Endothelial cell of umbilical vein (primary cell): ENCODE measurements at regions not wholly inside any gene's neighbourhood (a gene's known extent, or its start where the extent isn't known, plus 50 kb on each side); places are given as distances from the start of the nearest gene placed in this dataset.

Source experiments
- BruUV-seq: library from RNA; stranded (reverse); fragments of 400-500 nt; replicated peaks from 2 replicates; lab custom pipeline; 2021; lab: Mats Ljungman, UMichigan
- CTCF ChIA-PET: fragments of 300-600, 350-600 bp; sonication (Branson Sonifier 250); formaldehyde crosslinking; loops from one replicate; lab custom pipeline; 2021; ENCODE audit warnings: antibody characterized with exemption, inconsistent platforms; lab: Charles Lee
- POLR2A ChIA-PET: fragments of 300-600, 350-600 bp; sonication (Branson Sonifier 250); formaldehyde crosslinking; loops from one replicate; lab custom pipeline; 2021; ENCODE audit warnings: antibody characterized with exemption, inconsistent platforms; lab: Charles Lee
- DNase-seq: peaks from one replicate; pipeline ENCODE4 v3.0.0-alpha.2; 2011; ENCODE audit warnings: low read depth, low spot score
- FAIRE-seq: peaks from 2 replicates; lab custom pipeline; 2011; peaks lifted over from hg19 to GRCh38; lab: Jason Lieb, UNC
- H2AFZ ChIP-seq: 2 replicates; pipeline ENCODE4 v1.6.0; 2012; ENCODE audit warnings: low read depth, low read length, control low read depth, inconsistent platforms
- H3K27ac ChIP-seq: 2 replicates; pipeline ENCODE4 v1.5.1; 2011; ENCODE audit warnings: low read depth, mild to moderate bottlenecking, control low read depth, low read length, moderate library complexity; ENCODE audit not compliant: insufficient read depth
- H3K27me3 ChIP-seq, 2 experiments: 2 replicates each; pipeline versions ENCODE4 v1.6.0 to v1.6.1; 2011; ENCODE audit warnings: low read length in 2 of 2, mixed read lengths in 1 of 2; ENCODE audit not compliant: control insufficient read depth in 2 of 2, insufficient read depth in 2 of 2
- H3K36me3 ChIP-seq, 2 experiments: 2 replicates in 1 of 2; 3 replicates in 1 of 2; pipeline ENCODE4 v1.5.1; 2011; ENCODE audit warnings: low read length in 2 of 2, mild to moderate bottlenecking in 1 of 2, moderate library complexity in 1 of 2; ENCODE audit not compliant: control insufficient read depth in 2 of 2, insufficient read depth in 2 of 2; ENCODE audit errors: extremely low read depth in 1 of 2
- H3K4me1 ChIP-seq: 3 replicates; pipeline ENCODE4 v1.5.1; 2011; ENCODE audit warnings: mild to moderate bottlenecking, low read length; ENCODE audit not compliant: control insufficient read depth, insufficient read depth; ENCODE audit errors: extremely low read depth
- H3K4me2 ChIP-seq: 2 replicates; pipeline ENCODE4 v1.6.1; 2011; ENCODE audit warnings: low read length, control low read depth, mixed read lengths; ENCODE audit not compliant: insufficient read depth
- H3K4me3 ChIP-seq, 3 experiments: fragments of 200-600 bp in 1 of 3; sonication (generic), shearing (Covaris generic) in 1 of 3; replicated peaks in 1 of 3; 2 replicates each; pipeline ENCODE4 v1.5.1; 2011 to 2016; ENCODE audit warnings: control low read depth in 3 of 3, low read length in 3 of 3, mild to moderate bottlenecking in 2 of 3, inconsistent platforms in 1 of 3, low read depth in 1 of 3, moderate library complexity in 1 of 3; ENCODE audit not compliant: insufficient read depth in 1 of 3
- H3K79me2 ChIP-seq: 2 replicates; pipeline ENCODE4 v1.6.0; 2012; ENCODE audit warnings: low read length, inconsistent platforms; ENCODE audit not compliant: control insufficient read depth, insufficient read depth
- H3K9ac ChIP-seq: replicated peaks from 2 replicates; pipeline ENCODE3; 2011; ENCODE audit warnings: low read length, control low read depth; ENCODE audit not compliant: insufficient read depth; ENCODE audit errors: extremely low read depth
- H3K9me1 ChIP-seq: replicated peaks from 3 replicates; pipeline ENCODE4 v1.6.0; 2011; ENCODE audit warnings: mild to moderate bottlenecking, low read length; ENCODE audit not compliant: control insufficient read depth, insufficient read depth; ENCODE audit errors: extremely low read depth
- H3K9me3 ChIP-seq: replicated peaks from 2 replicates; pipeline ENCODE4 v1.5.1; 2012; ENCODE audit warnings: low read length, inconsistent platforms; ENCODE audit not compliant: control insufficient read depth, insufficient read depth
- H4K20me1 ChIP-seq: replicated peaks from 2 replicates; pipeline ENCODE3; 2011; ENCODE audit warnings: mild to moderate bottlenecking, low read length; ENCODE audit not compliant: control insufficient read depth, insufficient read depth; ENCODE audit errors: extremely low read depth
- EZH2 ChIP-seq: IDR thresholded peaks from 2 replicates; pipeline ENCODE4 v1.6.1; 2012; ENCODE audit warnings: borderline replicate concordance, low read depth, mild to moderate bottlenecking, moderate library complexity, low read length, inconsistent platforms; ENCODE audit not compliant: severe bottlenecking
- FOS ChIP-seq: IDR thresholded peaks from 2 replicates; pipeline ENCODE4 v1.6.1; 2011; ENCODE audit warnings: mild to moderate bottlenecking, low read length, moderate library complexity, borderline replicate concordance; ENCODE audit not compliant: insufficient read depth
- GATA2 ChIP-seq: IDR thresholded peaks from 2 replicates; pipeline ENCODE4 v1.7.0; 2011; ENCODE audit warnings: low read depth, mild to moderate bottlenecking, moderate library complexity, mixed read lengths, low read length; ENCODE audit not compliant: insufficient read length, insufficient read depth
- JUN ChIP-seq: IDR thresholded peaks from 2 replicates; pipeline ENCODE4 v1.6.1; 2011; ENCODE audit warnings: borderline replicate concordance, low read depth; ENCODE audit not compliant: insufficient read length, insufficient read depth
- MYC ChIP-seq: IDR thresholded peaks from one replicate; pipeline ENCODE4 v1.6.1; 2011; ENCODE audit warnings: mild to moderate bottlenecking, low read depth, low read length
- POLR2A ChIP-seq: IDR thresholded peaks from 2 replicates; pipeline ENCODE4 v1.6.1; 2012; ENCODE audit warnings: low read depth, mild to moderate bottlenecking, control low read depth, low read length
- POLR2AphosphoS5 ChIP-seq: IDR thresholded peaks from 2 replicates; pipeline ENCODE4 v1.6.1; 2012; ENCODE audit warnings: low read depth, mild to moderate bottlenecking, control low read depth, low read length, moderate library complexity; ENCODE audit not compliant: insufficient read depth
- dilution Hi-C: fragments of 300-500 bp; cut with MboI; formaldehyde crosslinking; loops from one replicate; pipeline ENCODE4 v1.15.0; 2019; ENCODE audit warnings: low sequenced_read_pairs; ENCODE audit not compliant: extremely low pct_ligation_motif_present
- intact Hi-C: fragments of 100-400 bp; cut with micrococcal nuclease; formaldehyde crosslinking; loops from one replicate; pipeline ENCODE4 v1.10.0; 2022
- TF ChIP-seq, protein P1 (sequence below): IDR thresholded peaks from 2 replicates; pipeline ENCODE4 v1.6.1; 2011; ENCODE audit not compliant: insufficient read depth, insufficient read length
- TF ChIP-seq, protein P2 (sequence below), 2 donors: IDR thresholded peaks; 1 replicate in 1 of 2; 2 replicates in 1 of 2; pipeline ENCODE4 v1.5.1; 2011; ENCODE audit warnings: low read length in 2 of 2, mild to moderate bottlenecking in 2 of 2, moderate library complexity in 2 of 2, control low read depth in 1 of 2, inconsistent platforms in 1 of 2, low read depth in 1 of 2; ENCODE audit not compliant: insufficient read depth in 1 of 2; ENCODE audit errors: extremely low read depth in 1 of 2

DNA sequence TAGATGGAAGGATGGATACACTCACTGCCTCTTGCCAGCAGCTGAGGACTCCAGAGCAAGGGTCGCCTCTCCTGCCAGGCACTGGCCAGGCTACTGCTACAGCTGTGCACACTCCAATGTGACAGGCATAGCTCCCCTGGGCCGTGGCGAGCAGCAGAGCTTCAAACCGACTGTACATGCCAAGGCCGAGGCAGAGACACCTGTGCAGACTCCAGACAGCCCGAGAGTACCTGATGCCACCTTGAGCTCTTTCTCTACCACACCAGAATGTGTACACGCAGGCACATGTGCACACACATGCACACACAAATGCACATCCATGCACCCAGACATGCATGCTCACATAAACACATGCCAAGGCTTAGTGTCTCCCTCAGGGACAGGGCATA lies 508.3 kb upstream of the MYT1L start:
- H3K27ac ChIP-seq, result no peak overlapping the region
- H3K36me3 ChIP-seq, result no peaks in the 10 kb centered on the region
- H3K4me3 ChIP-seq, result no peak overlapping the region
- no peaks in the 10 kb centered on the region for H3K79me2 ChIP-seq
- H3K4me1 ChIP-seq, result no peaks in the 10 kb centered on the region
- BruUV-seq, result no TSS peak
- H4K20me1 ChIP-seq, result no peaks in the 10 kb centered on the region
- ChIA-PET POLR2A (no interaction called here), CTCF (no interaction called here)
- H3K9me3 ChIP-seq, result peaks cover 10% of the 10 kb centered on the region
- H3K9ac ChIP-seq, result no peak overlapping the region
- intact Hi-C loops, result no loop called here
- no peaks in the 10 kb centered on the region for H3K27me3 ChIP-seq
- TF ChIP-seq POLR2A (no peak), POLR2AphosphoS5 (no peak), EZH2 (no peak), GATA2 (no peak), MYC (no peak), FOS (no peak), JUN (no peak)
- TF ChIP-seq, protein P1, sequence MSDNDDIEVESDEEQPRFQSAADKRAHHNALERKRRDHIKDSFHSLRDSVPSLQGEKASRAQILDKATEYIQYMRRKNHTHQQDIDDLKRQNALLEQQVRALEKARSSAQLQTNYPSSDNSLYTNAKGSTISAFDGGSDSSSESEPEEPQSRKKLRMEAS, result no peak
- TF ChIP-seq, protein P2, sequence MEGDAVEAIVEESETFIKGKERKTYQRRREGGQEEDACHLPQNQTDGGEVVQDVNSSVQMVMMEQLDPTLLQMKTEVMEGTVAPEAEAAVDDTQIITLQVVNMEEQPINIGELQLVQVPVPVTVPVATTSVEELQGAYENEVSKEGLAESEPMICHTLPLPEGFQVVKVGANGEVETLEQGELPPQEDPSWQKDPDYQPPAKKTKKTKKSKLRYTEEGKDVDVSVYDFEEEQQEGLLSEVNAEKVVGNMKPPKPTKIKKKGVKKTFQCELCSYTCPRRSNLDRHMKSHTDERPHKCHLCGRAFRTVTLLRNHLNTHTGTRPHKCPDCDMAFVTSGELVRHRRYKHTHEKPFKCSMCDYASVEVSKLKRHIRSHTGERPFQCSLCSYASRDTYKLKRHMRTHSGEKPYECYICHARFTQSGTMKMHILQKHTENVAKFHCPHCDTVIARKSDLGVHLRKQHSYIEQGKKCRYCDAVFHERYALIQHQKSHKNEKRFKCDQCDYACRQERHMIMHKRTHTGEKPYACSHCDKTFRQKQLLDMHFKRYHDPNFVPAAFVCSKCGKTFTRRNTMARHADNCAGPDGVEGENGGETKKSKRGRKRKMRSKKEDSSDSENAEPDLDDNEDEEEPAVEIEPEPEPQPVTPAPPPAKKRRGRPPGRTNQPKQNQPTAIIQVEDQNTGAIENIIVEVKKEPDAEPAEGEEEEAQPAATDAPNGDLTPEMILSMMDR (IDR thresholded peaks at IDR 0.05; ENCODE audit: extremely low read depth in 1 of 2, insufficient read depth in 1 of 2, low read depth in 1 of 2, low read length in 2 of 2), result no peak
- H2AFZ ChIP-seq, result no peak overlapping the region
- H3K4me2 ChIP-seq, result no peak overlapping the region
- H3K9me1 ChIP-seq, result no peaks in the 10 kb centered on the region
- dilution Hi-C loops, result no loop called here
- DNase-seq (no peak), FAIRE-seq (no peak)
